HUES6 (cell line): ENCODE measurements at regions not wholly inside any gene's neighbourhood (a gene's known extent, or its start where the extent isn't known, plus 50 kb on each side); places are given as distances from the start of the nearest gene placed in this dataset.

Experiments used
- H3K27ac ChIP-seq: 2 replicates; pipeline ENCODE4 v1.7.0; 2013; ENCODE audit warnings: low read depth, mild to moderate bottlenecking, low read length, inconsistent platforms
- H3K27me3 ChIP-seq: 2 replicates; pipeline ENCODE4 v1.6.1; 2013; ENCODE audit warnings: low read length; ENCODE audit not compliant: control insufficient read depth, insufficient read depth
- H3K36me3 ChIP-seq: 2 replicates; pipeline ENCODE4 v1.6.1; 2013; ENCODE audit warnings: low read length; ENCODE audit not compliant: control insufficient read depth, insufficient read depth
- H3K4me1 ChIP-seq: 2 replicates; pipeline ENCODE4 v1.6.1; 2013; ENCODE audit warnings: low read length; ENCODE audit not compliant: control insufficient read depth, insufficient read depth
- H3K4me3 ChIP-seq: 2 replicates; pipeline ENCODE4 v1.5.1; 2013; ENCODE audit warnings: low read depth, low read length
- H3K9ac ChIP-seq: one replicate; pipeline ENCODE4 v1.6.1; 2013; ENCODE audit warnings: mild to moderate bottlenecking, low read length
- H3K9me3 ChIP-seq: 2 replicates; pipeline ENCODE4 v1.6.1; 2013; ENCODE audit warnings: low read depth, low read length; ENCODE audit not compliant: control insufficient read depth, insufficient read depth

DNA sequence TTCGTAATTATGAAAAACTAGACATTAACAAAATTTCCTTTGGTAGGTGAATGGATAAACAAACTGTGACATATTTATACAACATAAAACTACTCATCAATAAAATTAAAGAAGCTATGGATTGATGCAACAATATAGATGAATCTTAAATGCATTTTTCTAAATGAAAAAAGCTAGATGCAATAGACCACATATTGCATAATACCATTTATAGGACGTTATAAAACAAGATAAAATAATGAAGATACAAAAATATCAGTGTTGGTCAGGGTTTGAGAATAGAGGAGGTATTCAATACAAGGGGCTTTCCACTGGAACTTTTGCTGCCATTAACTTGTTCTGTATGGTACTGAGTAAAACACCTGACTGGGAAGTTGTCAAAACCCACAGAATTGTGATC, 314.4 kb downstream of the GRB14 start:
- no peak overlapping the region for H3K27ac ChIP-seq

DNA sequence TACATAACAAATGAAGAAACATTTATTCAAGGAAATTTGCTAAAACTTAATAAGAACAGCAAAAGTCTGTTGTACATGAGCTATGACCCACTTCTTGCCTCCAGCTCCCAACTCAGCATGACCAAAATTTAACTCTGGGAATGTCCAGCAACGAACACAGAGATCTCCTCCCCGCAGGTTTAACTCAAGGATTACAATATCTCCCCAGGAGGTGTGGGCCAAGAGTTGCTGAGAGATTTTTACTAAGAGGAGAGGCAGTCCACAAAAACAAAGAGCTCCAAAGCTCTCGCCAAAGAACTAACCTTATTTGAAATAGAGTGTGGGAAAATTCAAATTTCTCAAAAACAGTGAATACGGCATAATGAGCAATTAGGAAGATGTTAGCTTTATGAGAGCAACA, 318.5 kb downstream of the GRB14 start:
- H3K27ac ChIP-seq: peak overlapping the region; percentile 71; the same call in 1 of the 2 replicates
- H3K4me3 ChIP-seq: no peak overlapping the region
- H3K4me1 ChIP-seq: peaks cover 10% of the 10 kb centered on the region
- no peaks in the 10 kb centered on the region for H3K27me3 ChIP-seq
- H3K9me3 ChIP-seq: no peaks in the 10 kb centered on the region
- H3K9ac ChIP-seq: no peak overlapping the region
- H3K36me3 ChIP-seq: no peaks in the 10 kb centered on the region

More for the DNA sequence above, 314.4 kb downstream of the GRB14 start:
- Histone ChIP-seq H3K4me3 (no peak overlapping the region), H3K9ac (no peak overlapping the region), H3K27me3 (no peaks in the 10 kb centered on the region), H3K4me1 (peaks cover 10% of the 10 kb centered on the region), H3K9me3 (no peaks in the 10 kb centered on the region), H3K36me3 (no peaks in the 10 kb centered on the region)

DNA sequence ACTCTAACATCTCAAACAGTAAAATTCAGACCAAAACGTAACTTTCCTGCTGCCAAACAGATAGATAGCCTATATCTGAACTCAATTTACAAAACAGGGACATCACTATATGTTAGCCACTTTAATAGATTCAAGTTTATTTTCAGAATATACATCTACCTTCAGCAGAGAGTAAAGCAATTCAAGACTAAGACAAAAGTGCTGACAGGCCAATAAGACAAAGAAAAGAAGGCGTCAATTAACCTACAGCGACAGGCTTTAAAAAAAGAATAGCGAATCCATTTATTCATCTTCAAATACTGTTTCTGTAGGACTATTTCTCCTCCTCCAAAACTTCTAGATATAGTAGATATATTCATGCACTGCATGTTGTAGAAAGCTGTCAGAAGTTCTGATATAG, 333.0 kb downstream of the GRB14 start:
- Histone ChIP-seq H3K27ac (no peak overlapping the region), H3K9ac (no peak overlapping the region), H3K27me3 (no peaks in the 10 kb centered on the region), H3K4me1 (no peaks in the 10 kb centered on the region), H3K9me3 (no peaks in the 10 kb centered on the region), H3K4me3 (no peak overlapping the region), H3K36me3 (no peaks in the 10 kb centered on the region)

DNA sequence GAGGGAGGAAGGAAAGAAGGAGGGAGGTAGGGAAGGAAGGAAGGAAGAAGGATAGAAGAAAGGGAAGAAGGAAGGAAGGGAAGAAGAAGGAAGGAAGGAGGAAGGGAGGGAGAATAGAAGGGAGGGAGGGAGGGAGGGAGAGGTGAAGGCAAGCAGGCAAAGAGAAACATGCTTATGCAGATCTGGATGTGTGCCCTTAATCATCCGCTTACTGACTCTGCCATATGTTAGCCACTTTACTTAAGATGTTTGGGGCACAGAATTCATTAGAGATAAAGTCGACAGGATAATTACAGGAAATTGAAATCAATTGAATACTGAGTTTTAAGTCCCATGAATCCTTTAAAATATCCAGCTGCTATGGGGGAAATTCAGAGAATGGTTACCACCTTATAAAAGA, 334.2 kb downstream of the GRB14 start:
- Histone ChIP-seq H3K27me3 (no peaks in the 10 kb centered on the region), H3K4me1 (no peaks in the 10 kb centered on the region), H3K4me3 (no peak overlapping the region), H3K36me3 (no peaks in the 10 kb centered on the region), H3K9me3 (no peaks in the 10 kb centered on the region), H3K9ac (no peak overlapping the region), H3K27ac (no peak overlapping the region)

DNA sequence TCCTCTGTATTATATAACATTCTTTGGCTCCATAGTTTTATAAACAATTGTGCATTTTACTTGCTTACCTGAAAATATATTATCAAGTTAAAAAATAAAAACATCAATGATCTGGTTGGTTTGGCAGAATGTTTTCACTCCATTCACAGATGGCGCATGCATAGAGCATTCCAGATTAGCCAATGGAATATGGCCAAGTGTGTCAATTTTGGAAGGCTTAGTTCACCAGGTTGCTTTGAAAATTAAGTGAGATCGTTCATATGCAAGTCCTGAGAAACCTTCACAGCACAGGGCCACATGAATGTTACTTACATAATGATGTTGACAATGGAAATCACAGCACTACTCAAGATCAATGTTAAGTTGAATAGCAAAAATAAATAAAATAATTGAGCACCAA, 335.7 kb downstream of the GRB14 start:
- Histone ChIP-seq H3K4me1 (no peaks in the 10 kb centered on the region), H3K27me3 (no peaks in the 10 kb centered on the region), H3K9me3 (no peaks in the 10 kb centered on the region)

DNA sequence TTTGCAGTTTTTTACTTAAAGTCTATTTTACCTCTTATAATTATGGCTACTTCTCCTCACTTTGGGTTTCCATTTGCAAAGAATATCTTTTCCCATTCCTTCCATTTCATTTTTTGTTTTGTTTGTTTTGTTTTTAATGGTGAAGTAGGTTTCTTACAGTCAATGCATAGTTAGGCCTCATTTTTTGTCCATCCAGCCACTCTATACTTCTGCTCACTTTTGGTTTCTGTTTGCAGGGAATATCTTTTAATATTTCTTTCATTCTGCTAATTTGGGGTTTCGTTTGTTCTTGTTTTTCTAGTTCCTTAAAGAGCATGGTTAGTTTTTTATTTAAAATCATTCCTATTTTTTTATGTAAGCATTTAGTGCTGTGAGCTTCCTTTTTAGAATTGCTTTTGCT, 339.4 kb downstream of the GRB14 start:
- no peaks in the 10 kb centered on the region for H3K9me3 ChIP-seq
- no peak overlapping the region for H3K9ac ChIP-seq
- H3K27ac ChIP-seq: no peak overlapping the region
- H3K4me1 ChIP-seq: no peaks in the 10 kb centered on the region
- no peak overlapping the region for H3K4me3 ChIP-seq
- no peaks in the 10 kb centered on the region for H3K27me3 ChIP-seq
- H3K36me3 ChIP-seq: no peaks in the 10 kb centered on the region

More for the DNA sequence above, 335.7 kb downstream of the GRB14 start:
- Histone ChIP-seq H3K9ac (no peak overlapping the region), H3K4me3 (no peak overlapping the region), H3K36me3 (no peaks in the 10 kb centered on the region), H3K27ac (no peak overlapping the region)

DNA sequence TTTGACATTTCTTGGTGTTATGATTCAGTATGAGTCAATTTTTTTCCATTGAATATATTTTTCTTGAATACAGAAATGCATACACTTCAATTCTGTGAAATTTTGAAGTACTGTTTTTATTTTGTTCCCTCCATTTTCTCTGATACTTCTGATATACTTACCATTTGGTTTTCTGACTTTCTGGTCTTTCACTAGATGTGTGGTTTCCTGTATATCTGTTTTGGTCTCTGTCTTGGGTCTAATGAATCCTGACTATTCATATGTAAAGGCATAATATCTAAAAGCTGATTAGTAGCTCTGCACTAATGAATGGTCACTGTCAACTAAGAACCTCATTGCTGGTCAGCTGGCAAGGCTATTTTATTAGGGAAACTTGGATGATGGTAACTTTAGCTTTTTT, 345.6 kb downstream of the GRB14 start:
- H3K36me3 ChIP-seq: no peaks in the 10 kb centered on the region
- no peaks in the 10 kb centered on the region for H3K4me1 ChIP-seq
- H3K9ac ChIP-seq: no peak overlapping the region
- no peak overlapping the region for H3K27ac ChIP-seq
- H3K4me3 ChIP-seq: no peak overlapping the region
- H3K9me3 ChIP-seq: no peaks in the 10 kb centered on the region
- no peaks in the 10 kb centered on the region for H3K27me3 ChIP-seq

DNA sequence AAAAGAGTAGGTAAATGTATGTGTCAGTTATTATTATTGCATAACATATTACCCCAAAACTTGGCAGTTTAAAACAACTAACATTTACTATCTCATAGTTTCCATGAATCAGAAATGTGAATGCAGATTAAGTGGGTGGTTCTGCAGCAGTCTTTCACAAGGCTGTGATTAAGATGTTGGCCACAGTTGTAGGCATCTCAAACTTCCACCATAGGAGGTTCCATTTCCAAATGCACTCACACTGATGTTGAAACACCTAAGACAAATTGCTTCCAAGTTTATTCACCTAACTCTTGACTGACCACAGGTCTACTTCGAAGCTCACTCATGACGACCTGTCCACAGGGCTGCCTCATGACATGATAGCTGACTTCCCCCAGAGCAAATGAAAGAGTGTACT, 360.8 kb downstream of the GRB14 start:
- H3K9me3 ChIP-seq: no peaks in the 10 kb centered on the region
- H3K9ac ChIP-seq: no peak overlapping the region
- H3K27me3 ChIP-seq: no peaks in the 10 kb centered on the region

DNA sequence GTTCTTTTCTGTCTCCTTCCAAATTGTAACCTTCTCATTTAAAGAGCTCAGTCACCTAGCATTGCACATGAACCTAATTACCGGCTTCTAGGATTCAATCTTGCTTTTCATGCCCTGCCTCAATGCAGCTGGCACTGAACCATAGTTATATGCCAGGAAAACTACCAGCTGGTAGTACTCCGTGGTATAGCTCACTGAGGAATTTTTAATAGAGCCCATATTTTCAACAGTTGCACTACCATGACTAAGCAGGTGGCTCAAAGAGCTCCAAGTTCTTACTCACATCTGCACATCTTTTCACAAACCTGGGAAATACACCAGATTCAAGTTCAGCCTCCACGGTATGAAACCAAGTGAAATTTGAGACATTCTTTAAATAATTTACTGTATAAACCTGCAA, 363.5 kb downstream of the GRB14 start:
- Histone ChIP-seq H3K4me3 (no peak overlapping the region), H3K9me3 (no peaks in the 10 kb centered on the region), H3K4me1 (no peaks in the 10 kb centered on the region), H3K9ac (no peak overlapping the region), H3K36me3 (no peaks in the 10 kb centered on the region), H3K27me3 (no peaks in the 10 kb centered on the region), H3K27ac (no peak overlapping the region)

More for the DNA sequence above, 360.8 kb downstream of the GRB14 start:
- no peaks in the 10 kb centered on the region for H3K36me3 ChIP-seq
- H3K27ac ChIP-seq: no peak overlapping the region
- no peak overlapping the region for H3K4me3 ChIP-seq
- H3K4me1 ChIP-seq: no peaks in the 10 kb centered on the region

DNA sequence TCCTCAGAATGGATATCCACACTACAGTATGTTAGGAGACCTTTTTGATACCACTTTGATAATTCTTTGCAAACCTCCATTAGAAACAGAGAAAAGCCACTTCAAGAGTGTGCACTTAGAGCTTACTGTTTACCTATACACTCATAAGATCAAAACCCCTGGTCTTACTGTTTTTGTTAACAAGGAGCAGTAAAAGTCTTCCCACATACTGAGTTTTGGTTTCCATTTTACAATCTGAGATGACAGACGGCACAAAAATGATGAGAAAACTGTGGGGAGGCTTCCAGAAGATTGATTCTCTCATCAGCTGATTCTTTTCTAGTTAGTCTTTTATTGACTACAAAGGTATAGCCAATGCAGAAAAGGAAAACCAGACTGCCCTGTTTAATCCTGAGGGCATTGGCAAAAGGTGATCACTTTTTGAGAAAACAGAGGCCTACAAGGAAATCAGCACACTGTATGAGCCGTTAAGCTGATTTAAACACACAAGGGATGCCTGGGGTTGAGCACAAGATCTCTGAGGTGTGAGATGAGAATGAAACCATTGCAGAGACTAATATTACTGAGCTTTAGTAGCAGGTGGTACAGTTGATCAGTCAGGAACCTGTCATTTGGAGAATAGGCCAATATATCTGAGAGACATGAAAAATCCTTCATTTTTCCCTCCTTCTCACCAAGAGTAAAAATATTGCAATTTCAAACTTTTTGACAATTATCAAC, 368.6 kb downstream of the GRB14 start:
- Histone ChIP-seq H3K9ac (no peak overlapping the region), H3K4me1 (no peaks in the 10 kb centered on the region), H3K9me3 (no peaks in the 10 kb centered on the region), H3K36me3 (no peaks in the 10 kb centered on the region), H3K27ac (no peak overlapping the region), H3K27me3 (no peaks in the 10 kb centered on the region), H3K4me3 (no peak overlapping the region)

DNA sequence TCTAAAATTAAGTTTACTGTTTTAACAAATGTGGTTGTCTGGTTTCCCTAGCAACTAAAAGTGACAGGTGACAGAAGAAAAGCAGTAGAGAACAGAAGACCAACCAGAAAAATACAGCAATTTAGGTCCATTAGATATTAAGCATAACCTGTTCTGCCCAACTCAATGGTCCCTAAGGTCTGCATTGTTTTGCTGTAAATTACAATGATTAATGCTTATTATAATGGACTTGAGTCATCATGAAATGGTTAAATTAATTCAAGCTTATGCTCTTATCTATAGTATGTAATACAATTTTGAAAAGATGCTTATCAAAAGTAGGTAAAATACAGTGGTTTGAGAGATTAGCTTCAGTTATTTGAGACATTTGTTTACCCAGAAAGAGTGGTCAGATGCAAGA, 378.0 kb downstream of the GRB14 start:
- Histone ChIP-seq H3K27ac (no peak overlapping the region), H3K4me1 (no peaks in the 10 kb centered on the region), H3K27me3 (no peaks in the 10 kb centered on the region), H3K9ac (no peak overlapping the region), H3K9me3 (no peaks in the 10 kb centered on the region), H3K4me3 (no peak overlapping the region), H3K36me3 (no peaks in the 10 kb centered on the region)
